Gastrocnemius medialis (tissue), 4 donors: ENCODE measurements at regions not wholly inside any gene's neighbourhood (a gene's known extent, or its start where the extent isn't known, plus 50 kb on each side); places are given as distances from the start of the nearest gene placed in this dataset.

Experiments
- ATAC-seq, 2 donors: fragments of 150-250 bp; one replicate each; pipeline ENCODE4 v1.9.1; 2016
- DNase-seq, 2 donors: peaks; one replicate each; pipeline ENCODE4 v3.0.0-alpha.2; 2019
- H3K27ac ChIP-seq, 4 donors: fragments of 200-600 bp; sonication (generic); 1 replicate in 1 of 4; 2 replicates in 3 of 4; pipeline ENCODE4 v1.5.1; 2016 to 2018; ENCODE audit warnings: mild to moderate bottlenecking in 2 of 4, moderate library complexity in 1 of 4
- H3K27me3 ChIP-seq, 3 donors: fragments of 200-600 bp; sonication (generic) in 2 of 3; 1 replicate in 1 of 3; 2 replicates in 2 of 3; pipeline versions ENCODE4 v1.5.1 to v1.6.0; 2016 to 2019; ENCODE audit warnings: mild to moderate bottlenecking in 1 of 3, moderate library complexity in 1 of 3
- H3K36me3 ChIP-seq, 2 donors: fragments of 200-600 bp; sonication (generic) in 1 of 2; one replicate each; pipeline ENCODE4 v1.5.1; 2017 to 2018
- H3K4me1 ChIP-seq, 2 donors: fragments of 200-600 bp; sonication (generic) in 1 of 2; one replicate each; pipeline ENCODE4 v1.5.1; 2016 to 2017; ENCODE audit warnings: mild to moderate bottlenecking in 2 of 2
- H3K4me3 ChIP-seq, 4 donors: fragments of 200-600 bp; sonication (generic) in 3 of 4; 1 replicate in 1 of 4; 2 replicates in 3 of 4; pipeline ENCODE4 v1.5.1; 2016 to 2019; ENCODE audit warnings: mild to moderate bottlenecking in 2 of 4
- H3K9me3 ChIP-seq, 3 donors: fragments of 200-600 bp; sonication (generic) in 2 of 3; 1 replicate in 1 of 3; 2 replicates in 2 of 3; pipeline ENCODE4 v1.5.1; 2016 to 2019
- POLR2A ChIP-seq, 2 donors: fragments of 450-650 bp; IDR thresholded peaks; one replicate each; pipeline ENCODE4 v1.6.1; 2017; ENCODE audit warnings: antibody characterized with exemption in 2 of 2, mild to moderate bottlenecking in 2 of 2, moderate library complexity in 2 of 2
- in situ Hi-C, 4 donors: fragments of 200-750 bp; cut with MboI; loops; one replicate each; pipeline versions ENCODE4 v1.15.0 to v1.8.0; 2017; ENCODE audit warnings: low sequenced_read_pairs in 4 of 4
- intact Hi-C: fragments of 100-400 bp; cut with DNase I; formaldehyde crosslinking; loops from one replicate; pipeline ENCODE4 v1.15.1; 2023; ENCODE audit warnings: low total_unique reads
- TF ChIP-seq, protein P1 (sequence below), 5 experiments: fragments of 450-650 bp in 3 of 5; fragments of 200-600 bp in 2 of 5; sonication (generic) in 2 of 5; IDR thresholded peaks in 4 of 5; conservative IDR thresholded peaks in 1 of 5; 1 replicate in 4 of 5; 2 replicates in 1 of 5; pipeline ENCODE4 v1.5.1; 2016 to 2019; ENCODE audit warnings: antibody characterized with exemption in 5 of 5, mild to moderate bottlenecking in 3 of 5, moderate library complexity in 3 of 5

DNA sequence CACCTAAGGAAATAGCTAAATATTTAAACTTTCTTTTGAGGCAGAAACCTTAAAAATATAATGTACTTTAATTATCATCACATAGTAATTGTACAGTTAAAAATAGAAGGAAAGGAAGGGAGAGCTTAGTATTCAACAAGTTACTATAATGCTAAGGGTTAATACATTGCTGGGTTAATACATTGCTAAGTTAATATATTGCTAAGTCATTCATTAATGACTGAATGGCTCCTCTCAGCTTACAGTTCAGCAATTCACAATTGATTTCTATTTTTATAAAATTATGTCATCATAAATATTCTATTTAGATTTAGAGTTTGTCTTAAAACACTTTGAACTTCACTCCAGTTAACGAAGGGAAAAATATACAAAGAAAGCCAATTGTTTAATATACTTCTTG lies 207.9 kb downstream of the BMP4 start:
- intact Hi-C loops (no loop called here), in situ Hi-C loops (no loop called here)
- ATAC-seq: no peak
- no peak overlapping the region for H3K4me3 ChIP-seq
- DNase-seq: no peak
- no peak overlapping the region for H3K27ac ChIP-seq
- H3K4me1 ChIP-seq: no peaks in the 10 kb centered on the region
- TF ChIP-seq, protein P1, sequence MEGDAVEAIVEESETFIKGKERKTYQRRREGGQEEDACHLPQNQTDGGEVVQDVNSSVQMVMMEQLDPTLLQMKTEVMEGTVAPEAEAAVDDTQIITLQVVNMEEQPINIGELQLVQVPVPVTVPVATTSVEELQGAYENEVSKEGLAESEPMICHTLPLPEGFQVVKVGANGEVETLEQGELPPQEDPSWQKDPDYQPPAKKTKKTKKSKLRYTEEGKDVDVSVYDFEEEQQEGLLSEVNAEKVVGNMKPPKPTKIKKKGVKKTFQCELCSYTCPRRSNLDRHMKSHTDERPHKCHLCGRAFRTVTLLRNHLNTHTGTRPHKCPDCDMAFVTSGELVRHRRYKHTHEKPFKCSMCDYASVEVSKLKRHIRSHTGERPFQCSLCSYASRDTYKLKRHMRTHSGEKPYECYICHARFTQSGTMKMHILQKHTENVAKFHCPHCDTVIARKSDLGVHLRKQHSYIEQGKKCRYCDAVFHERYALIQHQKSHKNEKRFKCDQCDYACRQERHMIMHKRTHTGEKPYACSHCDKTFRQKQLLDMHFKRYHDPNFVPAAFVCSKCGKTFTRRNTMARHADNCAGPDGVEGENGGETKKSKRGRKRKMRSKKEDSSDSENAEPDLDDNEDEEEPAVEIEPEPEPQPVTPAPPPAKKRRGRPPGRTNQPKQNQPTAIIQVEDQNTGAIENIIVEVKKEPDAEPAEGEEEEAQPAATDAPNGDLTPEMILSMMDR (IDR thresholded peaks at IDR 0.05 in 4 of 5, conservative IDR thresholded peaks at IDR 0.05 in 1 of 5): no peak
- TF ChIP-seq POLR2A (IDR thresholded peaks at IDR 0.05): no peak
- no peaks in the 10 kb centered on the region for H3K9me3 ChIP-seq
- no peaks in the 10 kb centered on the region for H3K36me3 ChIP-seq
- no peaks in the 10 kb centered on the region for H3K27me3 ChIP-seq

- in situ Hi-C loops (no loop called here), intact Hi-C loops (no loop called here)
- no peak for TF ChIP-seq POLR2A (IDR thresholded peaks at IDR 0.05)
- TF ChIP-seq, protein P1 (IDR thresholded peaks at IDR 0.05 in 4 of 5, conservative IDR thresholded peaks at IDR 0.05 in 1 of 5): no peak
These were observed 211.8 kb downstream of the BMP4 start for GRCh38 chr14:53744857-53745256.

DNA sequence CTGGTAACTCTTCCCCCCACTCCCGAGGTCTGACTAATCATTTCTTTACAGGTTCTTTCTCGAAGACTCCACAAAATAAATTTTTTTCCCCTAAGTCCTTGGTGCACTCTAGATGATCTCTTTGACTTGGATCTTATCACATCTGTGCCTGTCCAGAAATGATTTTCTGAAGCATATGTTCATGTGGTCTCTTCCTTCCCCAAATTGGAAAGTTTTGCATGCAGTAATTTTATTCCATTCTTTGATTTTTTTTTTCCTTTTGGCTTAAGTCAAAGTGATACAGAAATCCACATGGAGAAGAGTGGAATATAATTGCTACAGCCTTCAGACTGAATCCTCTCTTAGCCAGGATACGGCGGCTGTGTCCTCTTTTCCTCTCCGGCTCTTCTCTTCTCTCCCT lies 213.3 kb downstream of the BMP4 start:
- Histone ChIP-seq H3K27ac (no peak overlapping the region), H3K27me3 (no peaks in the 10 kb centered on the region), H3K36me3 (no peaks in the 10 kb centered on the region), H3K4me3 (no peak overlapping the region), H3K9me3 (no peaks in the 10 kb centered on the region), H3K4me1 (no peaks in the 10 kb centered on the region)
- no peak for TF ChIP-seq POLR2A (IDR thresholded peaks at IDR 0.05)
- DNase-seq: no peak
- in situ Hi-C loops (no loop called here), intact Hi-C loops (no loop called here)
- ATAC-seq: no peak

More at GRCh38 chr14:53744857-53745256, 211.8 kb downstream of the BMP4 start:
- H3K27ac ChIP-seq: no peak overlapping the region
- no peaks in the 10 kb centered on the region for H3K36me3 ChIP-seq
- H3K4me1 ChIP-seq: no peaks in the 10 kb centered on the region
- DNase-seq (no peak), ATAC-seq (no peak)
- H3K27me3 ChIP-seq: no peaks in the 10 kb centered on the region
- H3K4me3 ChIP-seq: no peak overlapping the region
- H3K9me3 ChIP-seq: no peaks in the 10 kb centered on the region

DNA sequence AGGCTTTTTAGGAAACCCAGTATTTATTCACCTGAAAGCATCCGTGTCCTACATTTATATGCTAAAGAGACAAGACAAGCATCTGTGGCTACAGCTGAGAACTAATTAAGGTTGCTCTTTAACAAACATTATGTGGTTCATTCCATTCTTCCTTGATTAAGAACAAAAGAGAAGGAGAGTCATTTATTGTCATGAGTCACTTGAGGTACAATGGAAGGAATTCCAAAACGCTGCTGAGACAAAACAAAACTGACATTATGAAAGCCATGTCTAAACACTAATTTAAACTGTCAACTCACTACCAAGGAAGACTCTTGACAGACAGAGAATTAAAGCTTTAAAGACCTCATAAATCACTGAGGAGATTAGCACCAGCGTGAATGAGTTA lies 214.4 kb downstream of the BMP4 start:
- no peaks in the 10 kb centered on the region for H3K36me3 ChIP-seq
- no peak for DNase-seq
- in situ Hi-C loops: no loop called here

DNA sequence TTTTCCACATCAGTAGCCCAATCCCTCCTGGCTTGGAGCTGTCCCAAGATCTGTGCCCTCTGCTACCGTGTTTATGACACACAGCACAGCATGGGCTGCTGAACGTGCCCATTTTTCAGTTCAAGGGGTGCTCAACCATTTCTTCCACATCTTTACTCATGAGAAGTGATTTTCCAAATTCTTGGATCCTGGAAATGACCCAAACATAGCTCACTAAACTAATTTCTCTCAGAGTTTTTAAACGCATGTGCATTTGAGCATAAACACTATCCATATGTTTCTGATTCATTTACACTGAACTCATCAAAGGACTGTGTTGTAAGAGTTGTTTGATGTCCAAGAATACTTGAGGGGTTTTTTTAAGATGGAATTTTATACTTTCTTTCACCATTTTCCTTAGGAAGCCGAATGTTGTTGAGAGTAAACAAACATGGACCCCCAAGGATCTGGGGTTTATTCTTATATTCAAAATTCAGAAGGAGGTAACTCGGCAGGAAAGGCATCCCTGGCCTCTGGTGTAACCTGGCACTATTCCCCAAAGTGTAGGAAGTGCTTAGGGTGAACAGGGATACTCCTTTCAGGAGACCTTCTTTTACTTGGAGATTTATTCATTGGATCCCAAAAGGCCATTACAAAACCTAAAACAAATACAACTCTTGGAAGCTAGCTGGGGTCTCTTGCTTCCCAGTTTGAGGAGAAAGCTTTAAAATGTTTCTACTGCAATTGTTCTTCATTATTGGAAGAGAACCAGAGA lies 215.0 kb downstream of the BMP4 start:
- Histone ChIP-seq H3K27ac (no peak overlapping the region), H3K4me1 (no peaks in the 10 kb centered on the region), H3K4me3 (no peak overlapping the region), H3K9me3 (no peaks in the 10 kb centered on the region), H3K36me3 (no peaks in the 10 kb centered on the region), H3K27me3 (no peaks in the 10 kb centered on the region)
- in situ Hi-C loops (no loop called here), intact Hi-C loops (no loop called here)
- ATAC-seq (no peak), DNase-seq (no peak)
- TF ChIP-seq POLR2A (IDR thresholded peaks at IDR 0.05): no peak
- TF ChIP-seq, protein P1 (IDR thresholded peaks at IDR 0.05 in 4 of 5, conservative IDR thresholded peaks at IDR 0.05 in 1 of 5): no peak

More for the DNA sequence above, 214.4 kb downstream of the BMP4 start:
- Histone ChIP-seq H3K27me3 (no peaks in the 10 kb centered on the region), H3K9me3 (no peaks in the 10 kb centered on the region), H3K27ac (no peak overlapping the region), H3K4me1 (no peaks in the 10 kb centered on the region), H3K4me3 (no peak overlapping the region)
- ATAC-seq: no peak
- intact Hi-C loops: no loop called here
- TF ChIP-seq POLR2A (IDR thresholded peaks at IDR 0.05): no peak
- TF ChIP-seq, protein P1 (IDR thresholded peaks at IDR 0.05 in 4 of 5, conservative IDR thresholded peaks at IDR 0.05 in 1 of 5): no peak
